ENCODE measurements at regions not wholly inside any gene's neighbourhood (a gene's known extent, or its start where the extent isn't known, plus 50 kb on each side); places are given as distances from the start of the nearest gene placed in this dataset.

DNA sequence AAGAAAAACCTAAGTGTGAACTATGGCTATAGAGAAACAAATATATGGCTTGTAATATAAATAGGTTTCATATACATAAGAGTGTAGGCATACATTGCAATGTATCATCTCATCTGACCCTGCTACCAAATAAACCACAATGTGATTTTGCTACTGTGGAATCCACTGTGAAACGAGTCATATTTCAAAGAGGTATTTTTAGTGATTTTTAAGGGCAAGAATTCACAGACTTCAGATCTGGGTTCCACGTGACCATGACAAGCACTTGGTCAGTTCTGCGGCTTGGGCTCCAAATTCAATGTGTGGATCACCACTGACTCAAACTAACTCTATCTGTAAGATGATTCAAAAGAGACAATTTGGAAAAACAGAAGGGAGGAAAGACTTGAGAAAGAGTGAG is 147.0 kb upstream of the ERG start:
- Histone ChIP-seq H3K9me3 (no peaks in the 10 kb centered on the region), H3K36me3 (no peaks in the 10 kb centered on the region), H3K4me1 (no peaks in the 10 kb centered on the region), H3K27ac (no peak overlapping the region), H3K4me3 (no peak overlapping the region), H3K27me3 (peaks cover 0 to 10% (median 8%) of the 10 kb centered on the region in 3 donors)
- DNase-seq (no peak), ATAC-seq (no peak)
- in situ Hi-C loops (cut with MboI; ENCODE audit: low sequenced_read_pairs in 4 of 4) (no loop called here), intact Hi-C loops (cut with DNase I; ENCODE audit: low total_unique reads) (no loop called here)
- TF ChIP-seq, protein P1, sequence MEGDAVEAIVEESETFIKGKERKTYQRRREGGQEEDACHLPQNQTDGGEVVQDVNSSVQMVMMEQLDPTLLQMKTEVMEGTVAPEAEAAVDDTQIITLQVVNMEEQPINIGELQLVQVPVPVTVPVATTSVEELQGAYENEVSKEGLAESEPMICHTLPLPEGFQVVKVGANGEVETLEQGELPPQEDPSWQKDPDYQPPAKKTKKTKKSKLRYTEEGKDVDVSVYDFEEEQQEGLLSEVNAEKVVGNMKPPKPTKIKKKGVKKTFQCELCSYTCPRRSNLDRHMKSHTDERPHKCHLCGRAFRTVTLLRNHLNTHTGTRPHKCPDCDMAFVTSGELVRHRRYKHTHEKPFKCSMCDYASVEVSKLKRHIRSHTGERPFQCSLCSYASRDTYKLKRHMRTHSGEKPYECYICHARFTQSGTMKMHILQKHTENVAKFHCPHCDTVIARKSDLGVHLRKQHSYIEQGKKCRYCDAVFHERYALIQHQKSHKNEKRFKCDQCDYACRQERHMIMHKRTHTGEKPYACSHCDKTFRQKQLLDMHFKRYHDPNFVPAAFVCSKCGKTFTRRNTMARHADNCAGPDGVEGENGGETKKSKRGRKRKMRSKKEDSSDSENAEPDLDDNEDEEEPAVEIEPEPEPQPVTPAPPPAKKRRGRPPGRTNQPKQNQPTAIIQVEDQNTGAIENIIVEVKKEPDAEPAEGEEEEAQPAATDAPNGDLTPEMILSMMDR (IDR thresholded peaks at IDR 0.05 in 4 of 5, conservative IDR thresholded peaks at IDR 0.05 in 1 of 5), result no peak
- TF ChIP-seq POLR2A (IDR thresholded peaks at IDR 0.05), result no peak

DNA sequence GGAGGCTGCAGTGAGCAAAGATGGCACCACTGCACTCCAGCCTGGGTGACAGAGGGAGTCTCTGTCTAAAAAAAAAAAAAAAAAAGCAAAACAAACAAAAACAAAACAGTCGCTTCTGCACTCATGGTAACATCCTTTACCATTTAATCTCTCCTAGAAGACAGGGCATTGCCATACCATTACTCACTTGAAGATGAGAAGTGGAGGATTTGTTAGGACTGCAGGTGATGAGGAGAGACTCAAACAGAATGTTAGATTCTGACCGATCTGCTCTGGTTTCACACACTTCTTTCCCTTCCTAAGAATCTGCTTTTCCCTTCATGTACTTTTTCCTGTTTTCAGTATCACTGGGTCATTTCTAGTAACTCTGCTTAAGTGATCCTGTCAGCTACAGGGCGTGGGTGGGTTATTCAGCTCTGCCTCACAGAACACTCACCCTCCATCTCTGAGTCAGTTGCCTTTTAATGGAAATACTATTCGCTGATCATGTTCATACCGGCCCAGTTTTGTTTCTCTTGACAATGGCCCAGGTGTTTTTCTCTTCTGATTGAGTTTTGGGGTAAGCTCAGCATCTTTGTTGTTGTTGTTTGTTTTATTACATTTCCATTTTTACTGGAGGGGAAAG is 148.0 kb upstream of the ERG start:
- Histone ChIP-seq H3K4me3 (no peak overlapping the region), H3K4me1 (no peaks in the 10 kb centered on the region), H3K27me3 (peaks cover 0 to 10% (median 8%) of the 10 kb centered on the region in 3 donors), H3K27ac (no peak overlapping the region), H3K36me3 (no peaks in the 10 kb centered on the region), H3K9me3 (no peaks in the 10 kb centered on the region)
- in situ Hi-C loops (cut with MboI; ENCODE audit: low sequenced_read_pairs in 4 of 4), result no loop called here
- DNase-seq, result no peak
- intact Hi-C loops (cut with DNase I; ENCODE audit: low total_unique reads), result no loop called here
- no peak for TF ChIP-seq POLR2A (IDR thresholded peaks at IDR 0.05)
- TF ChIP-seq, protein P1 (IDR thresholded peaks at IDR 0.05 in 4 of 5, conservative IDR thresholded peaks at IDR 0.05 in 1 of 5), result no peak
- no peak for ATAC-seq

DNA sequence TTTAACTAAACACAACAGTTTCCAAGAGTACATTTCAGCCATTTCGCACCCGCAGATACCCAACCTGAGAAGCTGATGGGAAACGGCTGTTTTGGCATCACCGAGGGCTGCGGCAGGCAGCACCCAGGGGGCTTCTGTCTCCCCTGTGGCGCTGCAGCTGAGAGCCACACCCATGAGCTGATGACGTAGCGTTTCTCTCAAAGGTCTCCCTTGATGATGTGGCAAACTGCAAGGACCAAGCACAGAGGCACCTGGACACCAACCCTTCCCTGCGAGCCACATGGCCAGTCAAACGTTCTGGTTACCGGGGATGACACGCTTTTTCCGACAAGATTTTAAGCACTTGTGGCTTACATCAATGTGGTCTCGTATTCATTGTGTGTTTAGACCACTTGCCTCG is 150.8 kb upstream of the ERG start:
- Histone ChIP-seq H3K27ac (no peak overlapping the region), H3K27me3 (peaks cover 0 to 14% (median 8%) of the 10 kb centered on the region in 3 donors), H3K9me3 (no peaks in the 10 kb centered on the region), H3K4me1 (no peaks in the 10 kb centered on the region), H3K4me3 (no peak overlapping the region), H3K36me3 (no peaks in the 10 kb centered on the region)
- no peak for ATAC-seq
- intact Hi-C loops (cut with DNase I; ENCODE audit: low total_unique reads) (no loop called here), in situ Hi-C loops (cut with MboI; ENCODE audit: low sequenced_read_pairs in 4 of 4) (no loop called here)
- TF ChIP-seq POLR2A (IDR thresholded peaks at IDR 0.05), result no peak
- TF ChIP-seq, protein P1 (IDR thresholded peaks at IDR 0.05 in 4 of 5, conservative IDR thresholded peaks at IDR 0.05 in 1 of 5), result no peak
- no peak for DNase-seq

DNA sequence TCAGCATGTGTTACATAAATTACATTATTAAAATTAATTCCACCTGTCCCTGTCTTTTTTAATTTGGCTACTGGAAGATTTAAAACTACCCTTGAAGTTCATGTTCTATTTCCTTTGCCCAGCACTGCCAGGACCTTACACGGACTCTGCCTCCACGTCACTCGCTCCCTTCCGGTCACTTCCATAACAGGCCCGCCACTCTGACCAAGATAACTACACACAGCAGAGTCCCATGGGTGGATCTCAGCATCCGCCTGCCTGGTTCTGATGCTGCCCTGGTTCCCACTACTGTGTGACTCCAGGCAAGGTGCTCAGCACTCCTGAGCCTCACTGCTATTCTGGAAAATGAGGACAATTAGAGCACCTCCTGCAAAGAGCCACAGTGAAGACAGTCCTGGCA is 153.3 kb upstream of the ERG start:
- ATAC-seq (no peak), DNase-seq (no peak)
- Histone ChIP-seq H3K4me1 (no peaks in the 10 kb centered on the region), H3K27me3 (peaks cover 8 to 12% (median 8%) of the 10 kb centered on the region in 3 donors), H3K4me3 (no peak overlapping the region), H3K27ac (no peak overlapping the region), H3K9me3 (no peaks in the 10 kb centered on the region), H3K36me3 (no peaks in the 10 kb centered on the region)
- TF ChIP-seq POLR2A (IDR thresholded peaks at IDR 0.05), result no peak
- TF ChIP-seq, protein P1 (IDR thresholded peaks at IDR 0.05 in 4 of 5, conservative IDR thresholded peaks at IDR 0.05 in 1 of 5), result no peak
- in situ Hi-C loops (cut with MboI; ENCODE audit: low sequenced_read_pairs in 4 of 4), result no loop called here
- intact Hi-C loops (cut with DNase I; ENCODE audit: low total_unique reads), result no loop called here

DNA sequence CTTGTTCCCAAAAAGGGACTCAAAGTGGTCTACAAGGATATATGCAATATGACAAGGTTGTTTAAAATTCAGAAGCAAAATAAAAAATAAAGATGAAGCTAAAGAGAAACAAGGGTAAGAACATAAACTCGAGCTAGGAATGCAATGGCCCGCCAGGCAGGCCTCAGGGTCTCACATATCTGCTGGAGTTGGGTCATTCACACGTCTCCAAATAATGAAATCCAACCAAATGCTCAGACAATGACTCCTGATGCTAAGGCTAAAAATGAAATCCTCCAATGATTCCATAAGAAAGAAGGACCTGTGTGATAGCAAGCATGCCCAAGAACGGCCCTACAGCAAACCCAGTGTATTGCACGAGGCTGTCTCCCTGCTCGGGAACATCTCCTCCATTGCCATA is 153.3 kb upstream of the ETS2 start:
- Histone ChIP-seq H3K36me3 (no peaks in the 10 kb centered on the region), H3K4me1 (no peaks in the 10 kb centered on the region), H3K27me3 (peaks cover 10 to 18% (median 14%) of the 10 kb centered on the region in 3 donors), H3K9me3 (no peaks in the 10 kb centered on the region), H3K27ac (no peak overlapping the region), H3K4me3 (no peak overlapping the region)
- no peak for TF ChIP-seq POLR2A (IDR thresholded peaks at IDR 0.05)
- TF ChIP-seq, protein P1 (IDR thresholded peaks at IDR 0.05 in 4 of 5, conservative IDR thresholded peaks at IDR 0.05 in 1 of 5), result no peak
- in situ Hi-C loops (cut with MboI; ENCODE audit: low sequenced_read_pairs in 4 of 4), result no loop called here
- ATAC-seq (no peak), DNase-seq (no peak)
- intact Hi-C loops (cut with DNase I; ENCODE audit: low total_unique reads), result no loop called here
